ENCODE measurements at regions not wholly inside any gene's neighbourhood (a gene's known extent, or its start where the extent isn't known, plus 50 kb on each side); places are given as distances from the start of the nearest gene placed in this dataset.

GRCh38 chr2:19158211-19158610 lies 200.2 kb downstream of the OSR1 start:
- no peak for TF ChIP-seq CTCF (IDR thresholded peaks at IDR 0.05)
- no peak for TF ChIP-seq POLR2A (IDR thresholded peaks at IDR 0.05)

All from esophagus squamous epithelium (tissue), 4 donors.